ENCODE measurements at regions not wholly inside any gene's neighbourhood (a gene's known extent, or its start where the extent isn't known, plus 50 kb on each side); places are given as distances from the start of the nearest gene placed in this dataset.

- no peaks in the 10 kb centered on the region for H3K9me3 Mint-ChIP-seq (ENCODE audit: unreplicated experiment)
- no peaks in the 10 kb centered on the region for H3K36me3 Mint-ChIP-seq (ENCODE audit: unreplicated experiment)
- no peak overlapping the region for H3K4me3 Mint-ChIP-seq (ENCODE audit: unreplicated experiment)
- no peak overlapping the region for H3K27ac Mint-ChIP-seq (ENCODE audit: unreplicated experiment)
- no peak for DNase-seq (ENCODE audit: extremely low spot score, unreplicated experiment)
- H3K4me1 Mint-ChIP-seq (ENCODE audit: unreplicated experiment) = peaks cover 9% of the 10 kb centered on the region
- peaks cover 4% of the 10 kb centered on the region for H3K27me3 Mint-ChIP-seq (ENCODE audit: unreplicated experiment)
- TF ChIP-seq CTCF (IDR thresholded peaks at IDR 0.05) = no peak
Observed at GRCh38 chr11:115761348-115761747, 257.1 kb upstream of the CADM1 start.

- no peaks in the 10 kb centered on the region for H3K9me3 Mint-ChIP-seq (ENCODE audit: unreplicated experiment)
- no peak overlapping the region for H3K27ac Mint-ChIP-seq (ENCODE audit: unreplicated experiment)
- no peak for DNase-seq (ENCODE audit: extremely low spot score, unreplicated experiment)
- peak overlapping the region; percentile 68 for H3K4me3 Mint-ChIP-seq (ENCODE audit: unreplicated experiment)
- peaks cover 4% of the 10 kb centered on the region for H3K27me3 Mint-ChIP-seq (ENCODE audit: unreplicated experiment)
- no peaks in the 10 kb centered on the region for H3K36me3 Mint-ChIP-seq (ENCODE audit: unreplicated experiment)
- peaks cover 9% of the 10 kb centered on the region for H3K4me1 Mint-ChIP-seq (ENCODE audit: unreplicated experiment)
- TF ChIP-seq CTCF (IDR thresholded peaks at IDR 0.05) = no peak
Observed at GRCh38 chr11:115760461-115761320, 256.5 kb upstream of the CADM1 start.

- no peaks in the 10 kb centered on the region for H3K9me3 Mint-ChIP-seq (ENCODE audit: unreplicated experiment)
- H3K4me1 Mint-ChIP-seq (ENCODE audit: unreplicated experiment) = peaks cover 9% of the 10 kb centered on the region
- peaks cover 4% of the 10 kb centered on the region for H3K27me3 Mint-ChIP-seq (ENCODE audit: unreplicated experiment)
- TF ChIP-seq CTCF (IDR thresholded peaks at IDR 0.05) = no peak
- no peaks in the 10 kb centered on the region for H3K36me3 Mint-ChIP-seq (ENCODE audit: unreplicated experiment)
- H3K27ac Mint-ChIP-seq (ENCODE audit: unreplicated experiment) = no peak overlapping the region
- DNase-seq (ENCODE audit: extremely low spot score, unreplicated experiment) = no peak
- H3K4me3 Mint-ChIP-seq (ENCODE audit: unreplicated experiment) = peak overlapping the region; percentile 68
Observed at GRCh38 chr11:115759622-115760460, 255.6 kb upstream of the CADM1 start.

GRCh38 chr11:115758011-115758410, 253.8 kb upstream of the CADM1 start:
- Mint-ChIP-seq H3K27me3 (ENCODE audit: unreplicated experiment) (peaks cover 13% of the 10 kb centered on the region), H3K36me3 (ENCODE audit: unreplicated experiment) (no peaks in the 10 kb centered on the region), H3K4me3 (ENCODE audit: unreplicated experiment) (no peak overlapping the region), H3K27ac (ENCODE audit: unreplicated experiment) (no peak overlapping the region), H3K4me1 (ENCODE audit: unreplicated experiment) (peaks cover 9% of the 10 kb centered on the region), H3K9me3 (ENCODE audit: unreplicated experiment) (no peaks in the 10 kb centered on the region)
- no peak for TF ChIP-seq CTCF (IDR thresholded peaks at IDR 0.05)
- DNase-seq (ENCODE audit: extremely low spot score, unreplicated experiment) = no peak
